Stimulated activated naive CD8-positive, alpha-beta T cell treated with anti-CD3 and anti-CD28 coated beads, Interleukin-15, amount 100 ng/mL, for 72 hours (primary cell): ENCODE measurements at regions not wholly inside any gene's neighbourhood (a gene's known extent, or its start where the extent isn't known, plus 50 kb on each side); places are given as distances from the start of the nearest gene placed in this dataset.

ENCODE experiments used
- ATAC-seq: fragments of 150-1000 bp; cut with Tn5 transposase; 2 replicates; pipeline ENCODE4 v1.10.0; 2021; ENCODE audit warnings: mild to moderate bottlenecking, moderate library complexity
- DNase-seq, 2 donors: peaks; one replicate each; pipeline ENCODE4 v3.0.0; 2021 to 2022
- H3K27ac Mint-ChIP-seq, 2 donors: one replicate each; pipeline ENCODE4 v1.8.0; 2022; ENCODE audit warnings: mild to moderate bottlenecking in 2 of 2, mixed read lengths in 2 of 2, moderate library complexity in 2 of 2
- H3K27me3 Mint-ChIP-seq: one replicate; pipeline ENCODE4 v1.8.0; 2022; ENCODE audit warnings: mixed read lengths
- H3K4me1 Mint-ChIP-seq: one replicate; pipeline ENCODE4 v1.8.0; 2022; ENCODE audit warnings: mild to moderate bottlenecking, mixed read lengths
- H3K4me3 Mint-ChIP-seq, 2 donors: one replicate each; pipeline ENCODE4 v1.8.0; 2022; ENCODE audit warnings: mild to moderate bottlenecking in 2 of 2, mixed read lengths in 2 of 2, moderate library complexity in 1 of 2
- H3K9me3 Mint-ChIP-seq, 2 donors: one replicate each; pipeline ENCODE4 v1.8.0; 2022; ENCODE audit warnings: mixed read lengths in 2 of 2

DNA sequence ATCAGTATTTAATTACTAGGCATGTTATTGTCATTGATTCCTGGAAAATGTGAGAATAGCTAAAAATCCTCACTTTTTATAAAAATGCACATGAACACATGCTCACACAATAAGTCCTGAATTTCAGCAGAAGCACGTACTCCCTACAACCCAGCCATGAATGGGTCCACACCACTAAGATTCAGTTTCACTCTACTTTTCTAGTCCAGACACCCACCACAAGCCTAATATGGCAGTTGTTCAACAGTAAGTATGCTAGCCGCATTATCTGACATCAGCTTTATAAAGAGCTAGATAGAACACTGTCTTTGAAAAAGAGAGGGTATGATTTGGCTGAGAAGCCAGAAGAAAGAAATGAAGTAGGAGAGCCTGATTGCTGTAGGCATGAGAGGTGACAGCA, 639.3 kb downstream of the BRINP1 start:
- no peak overlapping the region for H3K4me3 Mint-ChIP-seq
- no peaks in the 10 kb centered on the region for H3K27me3 Mint-ChIP-seq
- H3K4me1 Mint-ChIP-seq: no peaks in the 10 kb centered on the region
- DNase-seq: no peak
- no peak for ATAC-seq
- H3K27ac Mint-ChIP-seq: no peak overlapping the region
- peaks cover 25 to 32% of the 10 kb centered on the region in 2 donors for H3K9me3 Mint-ChIP-seq

DNA sequence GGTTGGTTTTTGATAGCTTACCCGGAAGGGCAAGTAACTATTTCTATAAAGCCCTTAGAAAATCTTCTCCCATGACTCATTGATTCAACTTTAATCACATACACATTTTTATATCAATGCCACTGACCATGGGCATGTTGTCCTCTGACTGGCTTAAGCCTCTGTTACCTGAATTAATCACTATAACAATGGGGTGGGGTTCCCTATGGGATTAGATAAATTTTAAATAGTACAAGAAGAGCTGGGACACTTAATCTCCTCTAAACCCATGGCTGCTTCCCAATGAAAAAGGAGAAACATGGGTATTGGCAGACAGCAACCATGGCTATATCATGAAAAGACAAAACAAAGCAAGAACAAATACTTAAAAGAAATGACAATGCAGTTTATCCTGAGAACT, 636.2 kb downstream of the BRINP1 start:
- H3K9me3 Mint-ChIP-seq: peaks cover 30 to 42% of the 10 kb centered on the region in 2 donors
- no peak overlapping the region for H3K4me3 Mint-ChIP-seq
- DNase-seq (no peak), ATAC-seq (no peak)
- no peak overlapping the region for H3K27ac Mint-ChIP-seq
- no peaks in the 10 kb centered on the region for H3K27me3 Mint-ChIP-seq
- H3K4me1 Mint-ChIP-seq: no peaks in the 10 kb centered on the region

DNA sequence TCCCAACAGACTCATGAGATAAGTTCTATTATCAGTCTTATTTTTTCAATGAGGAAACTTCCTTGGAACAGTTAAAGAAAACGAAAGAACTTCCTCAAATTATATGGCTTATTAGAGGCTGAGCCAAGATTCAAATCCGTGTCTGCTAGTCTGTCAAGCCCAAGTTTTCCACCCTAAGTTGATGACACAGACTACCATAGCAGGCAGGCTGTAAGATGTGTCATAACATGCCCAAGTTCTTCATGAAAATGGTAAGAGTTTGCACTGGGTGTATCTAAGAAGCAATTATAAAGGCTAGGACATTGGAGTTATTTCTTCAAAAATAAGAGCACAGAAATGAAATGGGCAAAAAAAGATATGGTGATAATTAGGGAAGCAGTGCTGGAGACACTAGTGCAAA, 634.5 kb downstream of the BRINP1 start:
- ATAC-seq (no peak), DNase-seq (no peak)
- H3K27me3 Mint-ChIP-seq: no peaks in the 10 kb centered on the region
- no peaks in the 10 kb centered on the region for H3K4me1 Mint-ChIP-seq
- H3K27ac Mint-ChIP-seq: no peak overlapping the region
- peaks cover 30 to 42% of the 10 kb centered on the region in 2 donors for H3K9me3 Mint-ChIP-seq
- no peak overlapping the region for H3K4me3 Mint-ChIP-seq

DNA sequence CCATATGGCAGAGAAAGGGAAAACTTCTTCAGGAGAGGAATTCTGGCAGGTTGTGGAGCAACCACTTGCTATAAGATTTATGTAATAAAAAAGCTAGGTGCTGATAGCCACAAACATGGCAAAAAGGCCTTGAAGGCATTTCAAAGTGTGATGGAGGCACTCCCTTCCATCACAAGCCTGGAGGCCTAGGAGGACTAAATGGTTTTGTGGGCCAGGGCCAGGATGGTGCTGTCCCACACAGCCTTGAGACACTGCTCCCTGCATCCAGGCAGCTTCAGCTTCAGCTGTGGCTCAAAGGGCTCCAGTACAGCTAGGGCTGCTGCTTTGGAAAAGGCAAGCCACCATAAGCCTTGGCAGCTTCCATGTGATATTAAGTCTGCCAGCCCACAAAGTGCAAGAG, 632.8 kb downstream of the BRINP1 start:
- no peak for DNase-seq
- Mint-ChIP-seq H3K27me3 (no peaks in the 10 kb centered on the region), H3K27ac (no peak overlapping the region), H3K9me3 (peaks cover 30 to 42% of the 10 kb centered on the region in 2 donors), H3K4me1 (no peaks in the 10 kb centered on the region), H3K4me3 (no peak overlapping the region)
- ATAC-seq: no peak

DNA sequence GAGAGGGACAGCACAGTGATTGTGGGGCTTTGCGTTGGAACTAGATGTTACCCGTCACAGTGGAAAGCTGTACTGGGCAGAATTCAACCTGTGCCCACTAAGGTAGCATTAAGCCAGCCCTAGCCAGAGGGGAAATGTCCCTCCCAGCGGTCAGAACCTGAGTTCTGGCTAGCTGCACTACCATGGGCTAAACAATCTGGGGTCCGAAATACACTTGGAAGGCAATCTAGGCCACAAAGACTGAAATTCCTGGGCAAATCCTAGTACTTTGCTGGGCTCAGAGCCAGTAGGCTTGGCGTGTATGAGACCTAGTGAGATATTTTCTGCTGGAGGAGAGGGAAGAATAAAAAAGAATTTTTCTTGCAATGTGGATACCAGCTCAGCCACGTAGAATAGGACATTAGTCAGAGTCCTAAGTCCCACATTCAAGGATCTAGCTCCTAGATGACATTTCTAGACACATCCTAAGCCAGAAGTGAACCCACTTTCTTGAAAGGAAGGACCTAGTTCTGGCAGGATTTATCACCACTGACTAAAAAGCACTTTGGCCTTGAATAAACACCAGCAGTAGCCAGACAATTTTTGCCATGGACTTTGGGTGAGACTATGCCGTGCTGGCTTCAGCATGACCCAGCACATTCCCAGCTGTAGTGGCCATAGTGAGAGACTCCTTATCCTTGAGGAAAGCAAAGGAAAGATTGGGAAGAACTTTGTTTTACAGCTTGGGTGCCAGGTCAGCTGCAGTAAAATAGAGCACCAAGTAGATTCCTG, 618.0 kb downstream of the BRINP1 start:
- no peaks in the 10 kb centered on the region for H3K27me3 Mint-ChIP-seq
- peaks cover 17 to 18% of the 10 kb centered on the region in 2 donors for H3K9me3 Mint-ChIP-seq
- no peak overlapping the region for H3K27ac Mint-ChIP-seq
- no peaks in the 10 kb centered on the region for H3K4me1 Mint-ChIP-seq
- no peak overlapping the region for H3K4me3 Mint-ChIP-seq
- no peak for ATAC-seq
- DNase-seq: no peak

DNA sequence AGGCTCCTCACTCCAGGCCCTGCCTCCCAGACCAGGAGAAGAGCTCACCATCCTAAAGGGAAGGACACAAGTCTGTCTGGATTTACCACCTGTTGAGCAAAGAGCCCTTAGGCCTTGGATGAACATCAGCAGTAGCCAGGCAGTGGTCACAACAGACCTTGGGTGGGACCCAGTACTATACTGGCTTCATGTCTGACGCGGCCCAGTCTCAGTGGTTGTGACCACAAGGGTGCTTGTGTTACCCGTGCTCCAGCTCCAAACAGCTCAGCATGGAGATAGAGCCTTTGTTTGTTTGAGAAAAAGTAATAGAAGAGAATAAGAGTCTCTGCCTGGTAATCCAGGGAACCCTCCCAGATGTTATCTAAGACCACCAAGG, 617.4 kb downstream of the BRINP1 start:
- Mint-ChIP-seq H3K4me3 (no peak overlapping the region), H3K27ac (no peak overlapping the region), H3K9me3 (peaks cover 17 to 19% of the 10 kb centered on the region in 2 donors), H3K4me1 (no peaks in the 10 kb centered on the region), H3K27me3 (no peaks in the 10 kb centered on the region)
- DNase-seq: no peak
- no peak for ATAC-seq

DNA sequence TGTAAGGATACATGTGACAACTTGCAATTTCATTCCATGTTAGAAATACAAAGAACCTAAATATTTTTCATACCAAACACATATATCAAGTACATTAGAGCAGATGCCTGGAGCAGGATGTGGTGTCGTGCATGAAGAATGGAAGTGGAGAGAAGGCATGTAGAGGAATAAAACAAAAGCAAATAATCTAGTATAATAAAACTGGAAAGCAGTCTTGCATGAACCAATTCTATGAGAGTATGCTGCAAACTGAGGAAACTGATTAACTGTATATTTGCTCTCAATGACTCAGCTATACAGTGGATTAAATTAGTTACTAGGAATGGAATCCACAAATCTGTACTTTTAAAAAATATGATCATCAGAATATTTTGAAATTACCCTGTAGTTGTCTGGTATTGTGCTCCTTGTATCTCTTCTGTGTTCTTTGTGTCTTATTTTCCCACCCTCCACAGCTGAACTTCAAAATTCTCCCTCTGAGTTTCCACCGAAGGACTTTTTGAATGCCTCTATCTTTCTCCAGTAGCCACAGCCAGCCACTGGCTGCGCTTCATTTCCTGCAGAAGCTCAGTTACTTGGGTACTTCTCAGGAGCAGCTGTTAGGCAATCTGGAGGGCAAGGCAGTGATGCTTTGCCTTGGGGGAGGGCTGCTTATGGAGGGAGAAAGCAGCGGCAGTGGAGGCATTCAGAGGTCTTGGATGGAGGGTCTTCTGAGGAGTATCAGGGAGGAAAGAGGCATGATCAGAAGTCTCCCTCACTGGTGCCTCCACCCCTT, 608.0 kb downstream of the BRINP1 start:
- peaks cover 15% of the 10 kb centered on the region in 2 donors for H3K9me3 Mint-ChIP-seq
- no peak overlapping the region for H3K27ac Mint-ChIP-seq
- ATAC-seq: no peak
- no peak overlapping the region for H3K4me3 Mint-ChIP-seq
- H3K4me1 Mint-ChIP-seq: no peaks in the 10 kb centered on the region
- H3K27me3 Mint-ChIP-seq: no peaks in the 10 kb centered on the region
- no peak for DNase-seq

DNA sequence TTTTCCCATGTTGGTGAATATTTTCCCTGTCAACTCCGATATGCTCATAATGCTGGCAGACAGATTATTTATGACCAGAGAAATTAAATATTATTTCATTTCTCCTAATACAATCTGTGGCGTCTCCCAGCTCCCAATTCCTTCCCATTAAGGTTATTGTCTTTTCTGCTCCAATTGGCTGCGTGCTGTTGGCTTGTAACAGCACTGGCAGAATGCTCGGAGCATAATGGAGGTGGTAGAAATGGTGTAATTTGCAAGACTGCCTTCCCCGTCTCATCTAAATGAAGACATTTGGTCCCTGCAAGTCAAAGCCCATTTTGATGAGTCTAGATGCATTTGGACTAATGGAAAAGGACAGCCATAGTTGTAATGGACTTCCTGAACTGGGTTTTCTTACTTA, 601.7 kb downstream of the BRINP1 start:
- Mint-ChIP-seq H3K4me3 (no peak overlapping the region), H3K27ac (no peak overlapping the region), H3K27me3 (no peaks in the 10 kb centered on the region), H3K4me1 (no peaks in the 10 kb centered on the region), H3K9me3 (peaks cover 0 to 7% of the 10 kb centered on the region in 2 donors)
- ATAC-seq: no peak
- no peak for DNase-seq

DNA sequence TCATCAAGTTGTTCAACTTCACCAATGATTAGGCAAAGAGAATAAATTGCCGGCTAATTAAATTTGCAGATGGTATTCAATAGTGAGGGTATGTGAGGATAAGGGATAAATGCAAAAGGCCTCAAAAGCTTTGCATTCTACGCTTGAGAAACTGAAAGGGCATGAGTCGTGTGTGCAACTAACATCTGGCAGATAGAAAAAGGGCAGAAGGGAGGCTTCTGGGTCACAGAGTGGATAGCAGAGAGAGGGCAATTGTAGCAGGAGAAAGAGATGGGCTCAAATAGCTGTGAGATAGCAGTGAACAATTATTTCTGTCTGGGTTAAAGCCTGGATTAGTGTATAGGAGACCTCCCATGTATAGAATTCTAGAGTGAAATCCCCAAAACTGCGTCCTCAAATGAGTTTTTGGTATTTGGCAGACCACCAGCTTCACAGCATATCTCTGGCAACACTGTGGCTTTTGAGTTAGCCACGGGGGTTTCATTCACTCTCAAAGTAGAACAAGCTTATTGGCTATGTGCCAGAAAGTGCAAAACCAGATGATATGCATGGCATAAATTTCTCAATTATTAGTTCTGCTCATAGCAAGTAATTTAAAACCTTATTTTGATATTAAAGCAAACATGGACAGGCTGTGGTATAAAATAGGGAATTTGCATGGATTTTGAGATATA, 586.3 kb downstream of the BRINP1 start:
- H3K27me3 Mint-ChIP-seq: peaks cover 7% of the 10 kb centered on the region
- peaks cover 14 to 19% of the 10 kb centered on the region in 2 donors for H3K9me3 Mint-ChIP-seq
- ATAC-seq: no peak
- H3K4me1 Mint-ChIP-seq: no peaks in the 10 kb centered on the region
- H3K27ac Mint-ChIP-seq: no peak overlapping the region
- H3K4me3 Mint-ChIP-seq: no peak overlapping the region
- DNase-seq: no peak

DNA sequence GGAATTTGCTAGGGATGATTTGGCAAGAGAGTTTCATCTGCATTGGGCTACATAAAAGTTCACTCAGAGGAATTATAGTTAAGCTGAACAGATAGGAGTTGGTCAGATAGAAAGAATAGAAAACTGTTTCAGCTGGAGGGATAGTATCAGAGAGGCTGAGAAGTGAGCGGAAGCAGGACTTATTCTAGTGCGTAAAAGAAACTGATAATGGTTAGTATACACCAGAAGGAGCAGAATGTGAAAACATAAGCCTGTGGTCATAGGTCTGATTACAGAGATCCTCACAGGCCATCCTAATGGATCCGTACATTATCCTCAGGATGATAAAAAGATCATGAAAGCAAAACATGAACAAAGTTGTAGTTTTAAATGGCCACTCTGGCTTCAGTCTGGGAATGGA, 585.2 kb downstream of the BRINP1 start:
- DNase-seq (no peak), ATAC-seq (no peak)
- no peaks in the 10 kb centered on the region for H3K4me1 Mint-ChIP-seq
- H3K27me3 Mint-ChIP-seq: peaks cover 7% of the 10 kb centered on the region
- peaks cover 13 to 14% of the 10 kb centered on the region in 2 donors for H3K9me3 Mint-ChIP-seq
- no peak overlapping the region for H3K4me3 Mint-ChIP-seq
- H3K27ac Mint-ChIP-seq: no peak overlapping the region

DNA sequence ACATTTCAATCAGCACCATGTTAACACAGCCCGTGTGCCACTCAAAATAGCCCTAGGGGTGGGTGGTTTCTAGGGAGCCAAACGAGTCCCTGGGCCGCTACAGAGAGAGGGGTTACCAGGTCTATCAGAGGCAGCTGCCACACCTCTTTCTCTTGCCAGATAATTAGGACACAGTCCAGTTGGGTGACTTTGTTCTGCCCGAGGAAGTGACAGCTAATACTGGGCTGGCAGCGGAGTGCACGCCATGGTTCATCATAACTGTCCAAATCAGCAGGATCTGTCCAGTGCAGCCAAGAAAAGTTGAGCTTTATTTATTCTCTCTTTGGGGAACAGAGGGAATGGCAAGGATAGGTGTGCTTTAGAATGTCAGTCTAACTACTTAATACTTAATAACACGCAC, 583.8 kb downstream of the BRINP1 start:
- ATAC-seq: no peak
- H3K27me3 Mint-ChIP-seq: peaks cover 7% of the 10 kb centered on the region
- no peak for DNase-seq
- H3K9me3 Mint-ChIP-seq: peaks cover 7 to 11% of the 10 kb centered on the region in 2 donors
- no peak overlapping the region for H3K27ac Mint-ChIP-seq
- no peaks in the 10 kb centered on the region for H3K4me1 Mint-ChIP-seq
- H3K4me3 Mint-ChIP-seq: no peak overlapping the region

DNA sequence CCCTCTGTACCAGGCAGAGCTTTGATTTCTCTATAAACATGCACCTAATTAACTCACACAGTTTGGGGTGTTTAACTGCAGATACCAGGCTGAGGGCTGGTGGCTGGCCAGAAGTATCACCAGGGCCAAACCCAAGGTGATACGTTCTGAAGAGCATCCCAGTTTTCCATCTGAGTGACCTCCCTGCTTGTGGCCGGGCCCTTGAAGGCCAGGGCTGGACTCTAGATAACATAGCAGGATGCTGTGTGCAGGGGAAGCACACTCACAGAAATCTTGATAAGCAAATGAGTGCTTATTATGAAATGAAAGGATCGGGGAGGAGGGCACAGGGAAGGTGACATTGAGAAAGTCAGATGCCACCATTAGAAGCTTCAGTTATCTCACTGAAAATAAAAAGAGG, 582.4 kb downstream of the BRINP1 start:
- Mint-ChIP-seq H3K9me3 (peaks cover 7 to 10% of the 10 kb centered on the region in 2 donors), H3K27ac (no peak overlapping the region), H3K4me1 (no peaks in the 10 kb centered on the region), H3K4me3 (no peak overlapping the region), H3K27me3 (peaks cover 7% of the 10 kb centered on the region)
- ATAC-seq: no peak
- DNase-seq: no peak

DNA sequence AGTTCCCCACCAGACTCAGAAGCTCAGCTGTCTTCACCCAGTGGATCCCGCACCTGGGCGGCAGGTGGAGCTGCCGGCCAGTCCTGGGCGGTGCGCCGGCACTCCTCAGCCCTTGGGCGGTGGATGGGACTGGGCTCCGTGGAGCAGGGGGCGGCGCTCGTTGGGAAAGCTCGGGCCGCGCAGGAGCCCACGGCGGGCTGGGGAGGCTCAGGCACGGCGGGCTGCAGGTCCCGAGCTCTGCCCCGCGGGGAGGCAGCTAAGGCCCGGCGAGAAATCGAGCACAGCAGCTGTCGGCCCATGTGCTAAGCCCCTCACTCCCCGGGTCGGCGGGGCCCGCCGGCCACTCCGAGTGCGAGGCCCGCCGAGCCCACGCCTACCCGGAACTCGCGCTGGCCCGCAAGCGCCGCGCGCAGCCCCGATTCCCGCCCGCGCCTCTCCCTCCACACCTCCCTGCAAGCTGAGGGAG, 560.0 kb downstream of the BRINP1 start:
- Mint-ChIP-seq H3K4me3 (no peak overlapping the region), H3K27ac (no peak overlapping the region), H3K9me3 (peaks cover 27 to 35% of the 10 kb centered on the region in 2 donors), H3K4me1 (no peaks in the 10 kb centered on the region), H3K27me3 (no peaks in the 10 kb centered on the region)
- DNase-seq (no peak), ATAC-seq (no peak)

DNA sequence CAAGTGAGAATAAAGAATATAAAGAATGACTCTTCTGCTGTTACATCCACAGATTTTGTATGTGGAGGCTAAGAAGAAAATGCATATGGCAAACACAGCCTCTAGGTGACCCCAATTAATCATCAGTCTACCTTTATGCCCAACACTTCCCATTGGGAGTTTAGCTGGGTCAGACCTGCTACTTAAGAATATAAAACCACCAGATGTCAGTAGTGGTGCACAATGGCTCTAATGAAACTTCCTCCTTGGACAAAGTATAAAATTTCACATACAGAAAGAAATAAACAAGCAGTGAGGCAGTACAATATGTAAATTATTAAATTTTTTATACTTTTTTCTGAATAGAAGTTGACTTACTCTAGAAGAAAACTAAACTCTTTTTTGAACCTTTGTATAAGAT, 539.9 kb downstream of the BRINP1 start:
- no peaks in the 10 kb centered on the region for H3K4me1 Mint-ChIP-seq
- DNase-seq: no peak
- H3K9me3 Mint-ChIP-seq: no peaks in the 10 kb centered on the region

DNA sequence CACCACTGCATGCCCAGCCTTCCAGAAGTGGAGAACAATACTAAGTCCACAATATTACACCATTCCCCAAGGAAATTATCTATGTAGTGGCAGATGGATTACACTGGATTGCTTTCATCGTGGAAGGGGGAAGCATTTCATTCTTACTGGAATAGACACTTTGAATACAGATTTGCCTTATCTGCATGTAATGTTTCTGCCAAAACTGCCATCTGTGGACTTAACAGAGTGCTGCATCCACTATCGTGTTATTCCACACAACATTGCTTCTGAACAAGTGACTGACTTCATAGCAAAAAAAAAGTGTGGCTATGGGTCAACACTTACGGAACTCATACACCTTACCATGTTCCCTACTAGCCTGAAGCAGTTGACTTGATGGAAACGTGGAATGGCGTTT, 536.9 kb downstream of the BRINP1 start:
- Mint-ChIP-seq H3K4me3 (no peak overlapping the region), H3K27ac (no peak overlapping the region), H3K4me1 (no peaks in the 10 kb centered on the region), H3K9me3 (peaks cover 5 to 12% of the 10 kb centered on the region in 2 donors), H3K27me3 (no peaks in the 10 kb centered on the region)
- no peak for DNase-seq
- ATAC-seq: no peak

More for the DNA sequence above, 539.9 kb downstream of the BRINP1 start:
- Mint-ChIP-seq H3K27me3 (no peaks in the 10 kb centered on the region), H3K4me3 (no peak overlapping the region), H3K27ac (no peak overlapping the region)
- no peak for ATAC-seq

DNA sequence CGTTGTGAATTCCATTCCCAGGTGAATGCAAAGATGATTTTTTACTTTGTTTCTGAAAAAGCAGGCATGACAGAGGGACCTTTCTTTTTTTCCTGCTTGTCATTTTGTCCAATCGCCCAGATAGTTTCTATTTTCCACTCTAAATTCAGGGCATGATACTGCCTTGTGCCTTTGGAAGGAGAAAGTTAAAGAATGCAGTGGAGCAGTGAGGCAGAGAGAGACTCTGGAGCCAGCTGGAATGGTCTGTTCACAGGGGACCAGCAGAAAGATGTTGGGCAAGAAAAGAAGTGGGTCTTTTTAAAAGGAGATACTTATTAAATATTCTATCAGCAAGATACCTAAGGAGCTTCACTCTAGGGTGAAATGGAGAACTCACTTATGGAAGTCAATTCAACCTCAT, 532.3 kb downstream of the BRINP1 start:
- Mint-ChIP-seq H3K27ac (peak overlapping the region in 1 of 2 donors; percentile 22), H3K27me3 (no peaks in the 10 kb centered on the region), H3K4me1 (no peaks in the 10 kb centered on the region), H3K4me3 (no peak overlapping the region), H3K9me3 (peaks cover 5 to 12% of the 10 kb centered on the region in 2 donors)
- DNase-seq (no peak), ATAC-seq (no peak)
